Stimulated activated naive B cell treated with anti-CD40 and anti-IgM and Interleukin-4, amounts not matched to agents 10 μg/mL and 1 μg/mL and 100 μg/mL, for 72 hours (primary cell): ENCODE measurements at regions not wholly inside any gene's neighbourhood (a gene's known extent, or its start where the extent isn't known, plus 50 kb on each side); places are given as distances from the start of the nearest gene placed in this dataset.

ENCODE experiments used
- ATAC-seq, 2 donors: fragments of 150-1000 bp; cut with Tn5 transposase; replicated peaks; 2 replicates each; pipeline ENCODE4 v1.10.0; 2021; ENCODE audit warnings: moderate library complexity in 1 of 2
- DNase-seq: peaks from one replicate; pipeline ENCODE4 v3.0.0; 2021
- H3K27ac Mint-ChIP-seq: one replicate; pipeline ENCODE4 v1.8.0; 2022; ENCODE audit warnings: mild to moderate bottlenecking, mixed read lengths
- H3K27me3 Mint-ChIP-seq, 2 donors: one replicate each; pipeline ENCODE4 v1.8.0; 2022; ENCODE audit warnings: mixed read lengths in 2 of 2
- H3K36me3 Mint-ChIP-seq, 2 donors: one replicate each; pipeline ENCODE4 v1.8.0; 2022; ENCODE audit warnings: mixed read lengths in 2 of 2, mild to moderate bottlenecking in 1 of 2
- H3K4me1 Mint-ChIP-seq, 2 donors: one replicate each; pipeline ENCODE4 v1.8.0; 2022; ENCODE audit warnings: mixed read lengths in 2 of 2, mild to moderate bottlenecking in 1 of 2
- H3K4me3 Mint-ChIP-seq, 2 donors: one replicate each; pipeline ENCODE4 v1.8.0; 2022; ENCODE audit warnings: mild to moderate bottlenecking in 2 of 2, mixed read lengths in 2 of 2, moderate library complexity in 1 of 2
- H3K9me3 Mint-ChIP-seq, 2 donors: one replicate each; pipeline ENCODE4 v1.8.0; 2022; ENCODE audit warnings: mixed read lengths in 2 of 2, mild to moderate bottlenecking in 1 of 2

DNA sequence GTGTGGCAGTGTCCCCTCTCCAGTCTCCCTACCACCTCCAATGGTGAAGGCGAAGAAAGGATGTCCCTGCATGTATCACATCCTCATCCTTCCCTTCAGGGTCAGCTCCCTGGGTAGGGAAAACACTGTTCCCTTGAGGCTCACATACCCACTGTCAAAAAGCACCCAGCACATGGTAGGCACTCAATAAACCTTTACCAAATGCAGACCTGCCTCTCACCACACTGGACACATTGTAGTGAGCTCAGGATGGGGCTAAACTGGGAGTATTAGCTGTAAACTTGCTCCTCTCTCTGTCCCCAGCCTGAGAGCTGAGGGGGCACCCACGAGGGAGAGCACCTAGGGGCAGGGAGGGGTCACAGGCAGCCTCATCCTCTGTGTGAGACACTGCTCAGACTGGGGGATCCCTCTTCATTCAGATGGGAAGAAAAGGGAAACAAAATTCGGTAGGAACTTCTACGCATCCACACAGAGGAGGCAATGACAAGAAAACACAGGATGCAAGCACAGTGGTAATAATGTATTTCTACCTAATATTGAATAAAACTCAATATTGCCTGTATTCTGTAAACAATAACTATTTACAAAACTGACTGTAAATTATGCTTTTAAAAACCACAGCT is 101.6 kb upstream of the TOP3B start:
- H3K27ac Mint-ChIP-seq = no peak overlapping the region
- H3K4me3 Mint-ChIP-seq = no peak overlapping the region
- DNase-seq = no peak
- no peaks in the 10 kb centered on the region for H3K9me3 Mint-ChIP-seq
- ATAC-seq = no peak
- H3K4me1 Mint-ChIP-seq = peaks cover 13 to 18% of the 10 kb centered on the region in 2 donors
- no peaks in the 10 kb centered on the region for H3K27me3 Mint-ChIP-seq
- H3K36me3 Mint-ChIP-seq = no peaks in the 10 kb centered on the region

DNA sequence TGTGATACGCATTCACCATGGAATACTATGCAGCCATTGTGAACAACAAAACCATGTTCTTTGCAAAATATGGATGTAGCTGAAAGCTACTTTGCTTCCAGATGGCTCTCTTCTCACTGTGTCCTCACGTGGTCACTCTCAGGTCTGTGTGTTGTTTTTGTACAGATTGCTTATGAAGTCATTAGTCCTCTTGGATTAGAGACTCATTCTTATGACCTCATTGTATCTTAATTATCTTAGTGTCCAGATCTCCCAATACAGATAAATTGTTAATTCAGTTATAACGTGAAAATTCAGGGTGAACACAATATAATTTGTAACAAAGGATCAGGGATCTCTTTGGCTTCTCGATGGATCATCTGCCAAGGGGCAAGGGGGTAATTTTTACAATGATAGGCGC is 100.4 kb upstream of the TOP3B start:
- no peaks in the 10 kb centered on the region for H3K9me3 Mint-ChIP-seq
- H3K36me3 Mint-ChIP-seq = no peaks in the 10 kb centered on the region
- no peak overlapping the region for H3K4me3 Mint-ChIP-seq

DNA sequence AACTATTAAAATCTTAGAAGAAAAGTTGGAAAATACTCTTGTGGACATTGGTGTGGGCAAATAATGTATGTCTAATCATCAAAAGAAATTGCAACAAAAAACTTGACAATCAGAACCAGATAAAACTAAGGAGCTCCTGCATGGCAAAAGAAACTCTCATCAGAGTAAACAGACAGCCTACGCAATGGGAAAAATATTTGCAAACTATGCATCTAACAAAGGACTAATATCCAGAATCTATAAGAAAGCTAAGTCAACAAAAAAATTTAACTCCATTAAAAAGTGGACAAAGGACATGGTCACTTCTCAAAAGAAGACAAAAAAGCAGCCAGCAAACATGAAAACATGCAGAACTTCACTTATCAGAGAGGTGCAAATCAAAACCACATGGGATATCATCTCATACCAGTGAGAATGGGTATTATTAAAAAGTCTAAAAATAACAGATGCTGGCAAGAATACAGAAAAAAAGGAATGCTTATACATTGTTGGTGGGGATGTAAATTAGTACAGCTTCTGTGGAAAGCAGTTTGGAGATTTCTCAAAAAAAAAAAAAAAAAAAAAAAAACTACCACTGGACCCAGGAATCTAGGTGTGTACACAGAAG is 99.7 kb upstream of the TOP3B start:
- no peaks in the 10 kb centered on the region for H3K27me3 Mint-ChIP-seq
- H3K4me1 Mint-ChIP-seq = peaks cover 13 to 18% of the 10 kb centered on the region in 2 donors
- DNase-seq (no peak), ATAC-seq (no peak)
- no peaks in the 10 kb centered on the region for H3K36me3 Mint-ChIP-seq
- H3K27ac Mint-ChIP-seq = no peak overlapping the region
- H3K4me3 Mint-ChIP-seq = no peak overlapping the region
- H3K9me3 Mint-ChIP-seq = no peaks in the 10 kb centered on the region

More for the DNA sequence above, 100.4 kb upstream of the TOP3B start:
- DNase-seq (no peak), ATAC-seq (no peak)
- peaks cover 13 to 18% of the 10 kb centered on the region in 2 donors for H3K4me1 Mint-ChIP-seq
- H3K27me3 Mint-ChIP-seq = no peaks in the 10 kb centered on the region
- H3K27ac Mint-ChIP-seq = no peak overlapping the region

DNA sequence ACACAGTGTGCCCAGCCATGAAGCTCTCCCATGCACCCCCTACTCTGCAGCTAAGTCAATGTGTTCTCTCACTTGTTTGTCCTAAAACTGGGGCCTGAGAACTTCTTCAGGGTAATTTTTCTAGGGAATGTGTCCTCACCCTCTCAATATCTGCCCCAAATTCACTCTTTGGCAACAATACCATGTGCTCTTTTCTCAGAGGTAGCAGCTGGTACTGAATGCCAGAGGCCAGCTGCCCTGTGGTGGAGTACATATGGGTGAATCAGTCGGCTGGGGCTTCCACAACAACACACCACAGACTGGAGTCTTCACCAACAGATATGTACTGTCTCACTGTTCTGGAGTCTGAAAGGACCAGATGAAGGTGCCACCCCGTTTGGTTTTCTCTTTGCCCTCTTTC is 97.7 kb upstream of the TOP3B start:
- Mint-ChIP-seq H3K4me1 (peaks cover 15% of the 10 kb centered on the region in 2 donors), H3K27me3 (no peaks in the 10 kb centered on the region), H3K36me3 (no peaks in the 10 kb centered on the region), H3K9me3 (no peaks in the 10 kb centered on the region), H3K27ac (no peak overlapping the region), H3K4me3 (no peak overlapping the region)
- ATAC-seq (peak in 1 of 2 donors; percentile 48), DNase-seq (no peak)

DNA sequence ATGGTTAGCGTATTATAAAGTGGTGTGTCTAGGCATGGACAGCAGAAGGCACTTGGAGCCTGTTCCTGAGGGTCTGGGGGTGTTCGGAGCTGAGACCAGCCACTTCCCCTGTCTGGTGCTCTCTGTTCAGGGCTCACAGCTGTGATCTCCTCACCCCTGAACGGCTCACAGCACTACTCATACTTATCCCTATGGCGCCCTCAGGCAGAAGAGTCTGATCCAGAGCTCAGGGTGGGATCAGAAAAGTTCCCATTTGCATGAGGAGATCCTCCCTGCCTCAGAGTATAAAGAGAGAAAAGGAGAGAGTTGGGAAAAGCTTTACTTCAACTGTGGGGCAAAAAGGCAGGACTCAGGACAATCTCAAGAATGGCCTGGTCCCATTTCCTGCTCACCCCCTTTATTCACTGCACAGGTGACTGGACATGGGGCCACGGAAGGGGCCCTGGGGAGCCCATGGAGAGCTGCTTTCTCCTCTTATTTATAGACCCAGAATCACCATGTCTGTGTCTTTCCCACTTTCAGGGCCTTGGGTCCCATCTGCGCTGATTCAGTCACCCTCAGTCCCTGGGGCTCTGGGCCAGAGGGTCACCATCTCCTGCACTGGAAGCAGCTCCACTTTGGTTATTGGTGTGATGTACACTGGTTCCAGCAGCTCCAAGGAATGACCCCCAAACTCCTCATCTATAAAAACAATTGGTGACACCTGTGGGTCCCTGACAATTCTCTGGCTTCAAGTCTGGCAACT is 97.0 kb upstream of the TOP3B start:
- Mint-ChIP-seq H3K27ac (no peak overlapping the region), H3K4me1 (peaks cover 19 to 22% of the 10 kb centered on the region in 2 donors), H3K27me3 (no peaks in the 10 kb centered on the region), H3K36me3 (no peaks in the 10 kb centered on the region), H3K9me3 (no peaks in the 10 kb centered on the region), H3K4me3 (no peak overlapping the region)
- ATAC-seq (no peak), DNase-seq (no peak)

DNA sequence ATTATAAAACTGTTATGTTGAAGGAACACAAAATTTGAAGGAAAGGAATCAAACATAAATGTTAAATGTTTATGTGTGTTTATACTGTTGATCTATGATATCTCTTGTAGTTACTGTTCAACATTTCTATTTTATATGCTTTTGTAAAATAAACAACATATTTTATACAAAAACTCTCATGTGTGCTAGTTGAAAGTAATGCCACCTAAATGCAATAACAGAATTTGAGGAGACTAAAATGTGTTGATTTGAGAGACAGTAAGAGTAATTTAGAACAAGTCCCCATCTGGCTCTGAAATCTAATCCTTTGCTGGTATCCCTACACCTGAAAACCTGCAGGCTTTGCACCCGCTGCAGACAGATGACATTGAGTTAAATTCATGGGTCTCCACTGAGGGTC is 95.7 kb upstream of the TOP3B start:
- no peak overlapping the region for H3K4me3 Mint-ChIP-seq
- peaks cover 0 to 4% of the 10 kb centered on the region in 2 donors for H3K27me3 Mint-ChIP-seq
- no peak overlapping the region for H3K27ac Mint-ChIP-seq
- H3K9me3 Mint-ChIP-seq = no peaks in the 10 kb centered on the region
- no peak for ATAC-seq
- H3K4me1 Mint-ChIP-seq = peaks cover 15 to 23% of the 10 kb centered on the region in 2 donors
- DNase-seq = no peak
- no peaks in the 10 kb centered on the region for H3K36me3 Mint-ChIP-seq

DNA sequence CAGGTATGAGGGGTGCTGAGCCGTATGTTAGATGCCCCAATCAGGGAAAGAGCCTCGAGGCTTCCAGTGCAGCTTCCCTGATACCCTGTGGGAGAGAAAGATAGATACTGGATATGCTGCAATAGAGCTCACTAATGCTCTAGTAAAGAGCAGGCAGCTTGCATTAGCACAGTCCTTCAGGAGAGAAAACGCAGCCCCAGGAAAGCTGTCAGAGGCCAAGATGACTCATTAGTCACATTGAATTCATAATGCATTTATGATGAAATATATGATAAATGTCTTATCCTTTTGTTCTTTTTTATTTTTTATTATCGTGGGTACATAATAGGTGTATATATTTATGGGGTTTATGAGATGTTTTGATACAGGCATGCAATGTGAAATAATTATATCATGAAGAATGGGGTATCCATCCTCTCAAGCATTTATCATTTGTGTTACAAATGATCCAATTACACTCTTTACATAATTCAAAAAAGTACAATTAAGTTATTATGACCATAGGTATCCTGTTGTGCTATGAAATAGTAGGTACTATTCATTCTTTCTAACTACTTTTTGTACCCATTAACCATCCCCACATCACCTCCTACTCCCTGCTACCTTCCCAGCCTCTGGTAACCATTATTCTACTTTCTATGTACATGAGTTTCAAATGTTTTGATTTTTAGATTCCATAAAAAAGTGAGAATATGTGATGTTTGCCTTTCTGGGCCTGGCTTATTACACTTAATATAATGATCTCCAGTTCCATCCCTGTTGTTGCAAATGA is 94.5 kb upstream of the TOP3B start:
- DNase-seq = no peak
- Mint-ChIP-seq H3K27ac (no peak overlapping the region), H3K9me3 (no peaks in the 10 kb centered on the region), H3K27me3 (peaks cover 0 to 4% of the 10 kb centered on the region in 2 donors), H3K4me1 (peaks cover 15 to 23% of the 10 kb centered on the region in 2 donors), H3K4me3 (no peak overlapping the region), H3K36me3 (no peaks in the 10 kb centered on the region)
- no peak for ATAC-seq

DNA sequence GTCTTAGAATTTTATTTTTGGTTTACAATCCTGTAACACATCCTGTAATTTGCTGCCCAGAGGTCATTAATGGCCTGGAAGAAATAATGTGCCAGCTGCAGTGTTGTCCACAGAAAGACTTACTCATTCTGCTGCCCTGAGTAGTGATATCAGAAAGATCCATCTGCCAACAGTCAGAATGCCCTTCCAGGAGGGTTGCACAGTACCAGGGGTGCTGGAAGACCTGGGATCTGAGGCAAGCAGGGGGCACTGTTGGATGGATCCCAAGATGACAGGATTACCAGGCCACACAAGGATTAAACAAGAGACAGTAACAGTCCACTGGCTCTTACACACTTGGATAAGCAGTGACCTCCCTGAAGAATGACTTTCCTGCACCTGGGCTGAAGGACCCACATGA is 93.8 kb upstream of the TOP3B start:
- no peaks in the 10 kb centered on the region for H3K36me3 Mint-ChIP-seq
- DNase-seq (no peak), ATAC-seq (no peak)
- H3K27me3 Mint-ChIP-seq = peaks cover 0 to 4% of the 10 kb centered on the region in 2 donors
- H3K4me1 Mint-ChIP-seq = peaks cover 13 to 20% of the 10 kb centered on the region in 2 donors
- no peaks in the 10 kb centered on the region for H3K9me3 Mint-ChIP-seq
- H3K4me3 Mint-ChIP-seq = no peak overlapping the region
- no peak overlapping the region for H3K27ac Mint-ChIP-seq

DNA sequence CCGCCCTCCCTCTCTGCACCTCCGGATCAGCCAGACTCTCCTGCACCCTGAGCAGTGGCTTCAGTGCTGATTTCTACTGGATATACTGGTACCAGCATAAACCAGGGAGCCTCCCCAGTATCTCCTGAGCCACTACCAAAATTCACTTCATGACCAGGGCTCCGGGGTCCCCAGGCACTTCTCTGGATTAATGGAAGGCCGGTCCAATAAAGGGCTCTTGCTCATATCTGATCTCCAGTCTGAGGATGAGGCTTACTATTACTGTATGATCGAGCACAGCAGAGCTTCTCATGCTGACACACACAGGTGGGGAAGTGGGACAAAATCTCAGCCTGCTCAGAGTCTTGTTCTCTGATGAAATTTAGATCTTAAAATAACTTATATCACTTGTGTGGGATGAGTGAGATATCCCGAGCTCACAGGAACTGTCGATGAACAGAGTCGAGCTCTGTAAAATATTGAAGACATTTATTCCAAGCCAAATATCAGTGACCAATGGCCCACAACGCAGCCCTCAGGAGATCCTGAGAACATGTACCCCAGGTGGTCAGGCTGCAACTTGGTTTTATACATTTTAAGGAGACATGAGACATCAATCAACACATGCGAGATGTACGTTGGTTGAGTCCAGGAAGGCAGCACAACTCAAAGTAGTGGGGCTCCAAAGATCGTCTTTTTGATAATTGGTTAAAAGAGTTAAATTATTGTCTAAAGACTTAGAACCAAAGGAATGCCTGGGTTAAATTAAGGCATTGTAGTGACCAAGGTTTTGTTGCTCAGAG is 93.0 kb upstream of the TOP3B start:
- H3K4me1 Mint-ChIP-seq = peaks cover 11 to 18% of the 10 kb centered on the region in 2 donors
- DNase-seq = no peak
- H3K4me3 Mint-ChIP-seq = no peak overlapping the region
- H3K27me3 Mint-ChIP-seq = peaks cover 0 to 4% of the 10 kb centered on the region in 2 donors
- ATAC-seq = no peak
- H3K36me3 Mint-ChIP-seq = no peaks in the 10 kb centered on the region
- no peaks in the 10 kb centered on the region for H3K9me3 Mint-ChIP-seq
- H3K27ac Mint-ChIP-seq = peak overlapping the region; percentile 73

DNA sequence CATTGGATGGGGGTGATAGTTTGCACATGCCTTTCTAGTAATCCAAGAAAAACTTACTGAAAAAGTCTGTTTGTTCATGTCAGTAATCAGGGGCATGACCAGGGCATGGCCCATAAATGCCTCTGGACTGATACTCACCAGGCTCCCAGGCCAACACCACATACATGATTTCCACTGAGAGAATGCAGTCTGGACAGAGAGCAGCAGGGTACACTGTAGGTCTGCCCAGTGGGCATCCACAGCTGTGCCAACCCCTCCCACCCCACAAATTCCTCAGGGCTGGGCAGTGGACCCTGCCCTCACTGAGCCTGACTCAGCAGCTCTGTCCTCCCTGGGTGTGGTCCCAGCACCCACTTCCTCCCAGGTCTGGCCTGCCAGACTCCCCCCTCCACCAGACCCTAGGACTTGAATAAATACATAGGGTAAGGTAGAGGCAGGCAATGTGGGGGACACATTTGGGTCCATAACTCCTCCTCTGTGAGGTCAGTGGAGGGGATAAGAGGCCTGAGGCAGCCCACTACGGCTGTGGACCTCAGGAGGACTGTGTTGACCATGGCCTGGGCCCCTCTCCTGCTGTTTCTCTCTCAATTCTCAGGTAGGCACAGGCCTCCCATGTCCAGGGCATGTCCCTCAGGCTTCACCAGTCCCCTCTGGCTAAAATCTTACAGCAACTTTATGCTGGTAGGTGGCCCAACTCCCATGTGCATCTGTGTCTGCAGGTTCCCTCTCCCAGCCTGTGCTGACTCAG is 92.2 kb upstream of the TOP3B start:
- DNase-seq (no peak), ATAC-seq (no peak)
- H3K36me3 Mint-ChIP-seq = no peaks in the 10 kb centered on the region
- H3K27me3 Mint-ChIP-seq = peaks cover 0 to 4% of the 10 kb centered on the region in 2 donors
- H3K27ac Mint-ChIP-seq = peak overlapping the region; percentile 73
- H3K4me3 Mint-ChIP-seq = no peak overlapping the region
- peaks cover 17 to 20% of the 10 kb centered on the region in 2 donors for H3K4me1 Mint-ChIP-seq
- H3K9me3 Mint-ChIP-seq = no peaks in the 10 kb centered on the region

DNA sequence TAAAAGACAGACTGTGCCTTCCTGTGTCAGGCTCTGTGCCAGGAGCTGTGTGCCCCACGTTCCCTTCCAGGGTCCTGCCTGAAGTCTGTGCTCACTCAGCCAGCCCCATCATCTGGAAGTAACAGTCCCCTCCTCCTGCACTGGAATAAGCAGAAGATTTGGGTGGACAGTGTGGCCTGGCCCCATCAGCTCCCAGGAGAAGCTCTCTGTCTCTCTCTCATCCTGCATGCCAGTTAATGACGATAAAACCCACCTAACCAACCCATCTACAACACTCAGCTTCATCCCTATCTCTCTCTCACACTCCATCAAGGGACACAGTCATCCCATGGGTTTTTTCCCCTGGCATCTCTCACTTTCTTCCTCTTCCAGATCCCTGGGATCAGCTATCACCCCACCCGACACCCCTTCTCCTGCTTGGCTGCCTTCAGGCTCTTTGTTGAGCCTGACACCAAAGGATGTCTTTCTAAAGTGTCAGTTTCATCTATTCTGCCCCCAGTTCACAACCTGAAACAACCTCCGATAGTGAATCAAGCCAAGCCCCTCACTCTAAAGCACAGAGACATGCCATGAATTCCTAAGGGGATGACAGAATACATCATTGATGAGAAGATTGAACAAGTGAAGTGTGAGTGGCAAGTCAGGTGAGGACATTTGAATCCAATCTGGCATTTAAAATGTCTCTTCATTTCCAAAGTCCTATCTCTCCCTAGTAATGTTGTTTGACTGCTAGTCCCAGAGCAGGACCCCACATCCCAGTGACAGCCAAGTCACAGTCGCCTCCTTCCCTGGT is 91.4 kb upstream of the TOP3B start:
- Mint-ChIP-seq H3K4me3 (no peak overlapping the region), H3K27ac (no peak overlapping the region), H3K36me3 (no peaks in the 10 kb centered on the region), H3K4me1 (peaks cover 24 to 28% of the 10 kb centered on the region in 2 donors), H3K9me3 (no peaks in the 10 kb centered on the region), H3K27me3 (peaks cover 0 to 4% of the 10 kb centered on the region in 2 donors)
- no peak for ATAC-seq
- no peak for DNase-seq

DNA sequence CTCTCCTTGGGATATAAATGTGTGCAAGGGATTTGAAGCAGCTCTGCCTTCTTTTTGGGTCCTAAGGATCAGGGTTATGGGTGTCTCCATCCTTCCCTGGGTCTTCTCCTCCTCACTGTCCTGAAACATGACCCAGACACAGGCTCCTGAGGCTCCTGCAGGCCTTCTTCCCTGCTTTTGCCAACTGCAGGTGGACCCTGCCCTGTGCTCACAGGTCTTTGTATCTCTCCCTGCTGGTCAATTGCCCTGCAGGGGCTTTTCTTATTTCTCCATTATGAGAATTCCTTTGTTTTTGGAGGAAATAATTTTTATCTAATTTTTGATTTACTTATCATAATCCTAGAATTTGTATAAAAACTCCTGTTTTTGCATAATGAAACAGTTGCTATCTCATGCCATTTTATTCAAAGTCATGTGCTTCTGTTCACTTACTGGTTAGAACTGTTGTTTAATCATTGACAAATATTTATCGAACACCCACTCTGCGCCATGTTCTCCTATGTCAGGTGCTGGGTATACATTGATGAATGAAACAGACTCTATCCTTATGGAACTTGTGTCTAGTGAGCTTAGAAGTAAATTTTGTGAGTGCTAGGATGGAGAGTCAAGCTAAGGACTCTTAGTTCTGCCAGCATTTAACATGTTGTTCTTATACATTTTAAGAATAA is 89.7 kb upstream of the TOP3B start:
- Mint-ChIP-seq H3K36me3 (no peaks in the 10 kb centered on the region), H3K27me3 (peaks cover 0 to 4% of the 10 kb centered on the region in 2 donors), H3K4me3 (no peak overlapping the region), H3K9me3 (no peaks in the 10 kb centered on the region), H3K4me1 (peaks cover 25 to 39% of the 10 kb centered on the region in 2 donors), H3K27ac (no peak overlapping the region)
- ATAC-seq = no peak
- DNase-seq = no peak
